ENCODE measurements at regions not wholly inside any gene's neighbourhood (a gene's known extent, or its start where the extent isn't known, plus 50 kb on each side); places are given as distances from the start of the nearest gene placed in this dataset.

DNA sequence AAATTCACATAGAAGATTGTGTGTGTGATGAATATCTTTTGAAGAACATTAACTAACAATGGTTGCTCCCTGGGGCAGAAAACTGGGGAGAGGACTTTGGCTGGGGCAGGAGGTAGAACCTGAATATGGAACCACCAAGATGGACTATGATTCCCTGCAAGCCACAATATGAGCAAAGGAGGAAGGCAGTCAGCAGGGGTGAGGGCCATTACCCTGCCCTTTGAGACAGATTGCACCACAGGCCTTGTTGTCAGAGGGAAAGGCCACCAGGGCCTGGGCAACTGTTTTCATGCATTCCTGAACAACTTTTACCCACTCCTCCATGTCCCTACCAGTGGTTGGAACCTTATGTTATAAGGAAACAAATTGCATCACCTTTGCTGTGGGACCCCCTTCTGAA lies 670.1 kb upstream of the POM121L12 start:
- TF ChIP-seq EP300 (IDR thresholded peaks at IDR 0.05) (no peak), CTCF (IDR thresholded peaks at IDR 0.05) (no peak)
